ENCODE measurements at regions not wholly inside any gene's neighbourhood (a gene's known extent, or its start where the extent isn't known, plus 50 kb on each side); places are given as distances from the start of the nearest gene placed in this dataset.

- H3K36me3 ChIP-seq (ENCODE audit: control insufficient read depth in 4 of 4, insufficient read depth in 3 of 4, low read depth in 1 of 4, low read length in 3 of 4): no peaks in the 10 kb centered on the region
- no peak overlapping the region for H3K4me3 ChIP-seq (ENCODE audit: low read depth in 1 of 3, low read length in 3 of 3)
- no peak overlapping the region for H3K9ac ChIP-seq (ENCODE audit: low read depth in 1 of 2, low read length in 2 of 2)
- WGBS: 82% methylated on average over 4 of the region's 4 CpGs
- no peak overlapping the region for H3K27ac ChIP-seq (ENCODE audit: low read depth in 1 of 2, low read length in 2 of 2)
- no peak for DNase-seq (ENCODE audit: low spot score)
- TF ChIP-seq ZBTB33 (IDR thresholded peaks at IDR 0.05): no peak
- TF ChIP-seq RAD21 (IDR thresholded peaks at IDR 0.05): no peak
- no peak for TF ChIP-seq SP1 (IDR thresholded peaks at IDR 0.05)
- no peak for TF ChIP-seq EGR1 (IDR thresholded peaks at IDR 0.05; ENCODE audit: low read depth in 2 of 2)
- no peak for TF ChIP-seq CTCF (IDR thresholded peaks at IDR 0.05; ENCODE audit: low read depth, low read length, missing input control)
- no peaks in the 10 kb centered on the region for H3K9me3 ChIP-seq (ENCODE audit: control insufficient read depth in 4 of 4, low read length in 3 of 4)
- no peaks in the 10 kb centered on the region for H3K4me1 ChIP-seq (ENCODE audit: control insufficient read depth in 4 of 4, insufficient read depth in 4 of 4, low read length in 3 of 4)
- H3K27me3 ChIP-seq (ENCODE audit: control insufficient read depth in 4 of 4, insufficient read depth in 4 of 4, low read length in 3 of 4): no peaks in the 10 kb centered on the region
These were observed 101.9 kb upstream of the PIP4K2A start for GRCh38 chr10:22816298-22816653.

- no peak for DNase-seq (ENCODE audit: low spot score)
- Histone ChIP-seq H3K27ac (ENCODE audit: low read depth in 1 of 2, low read length in 2 of 2) (no peak overlapping the region), H3K9me3 (ENCODE audit: control insufficient read depth in 4 of 4, low read length in 3 of 4) (no peaks in the 10 kb centered on the region), H3K27me3 (ENCODE audit: control insufficient read depth in 4 of 4, insufficient read depth in 4 of 4, low read length in 3 of 4) (no peaks in the 10 kb centered on the region), H3K4me3 (ENCODE audit: low read depth in 1 of 3, low read length in 3 of 3) (no peak overlapping the region), H3K4me1 (ENCODE audit: control insufficient read depth in 4 of 4, insufficient read depth in 4 of 4, low read length in 3 of 4) (no peaks in the 10 kb centered on the region), H3K36me3 (ENCODE audit: control insufficient read depth in 4 of 4, insufficient read depth in 3 of 4, low read depth in 1 of 4, low read length in 3 of 4) (no peaks in the 10 kb centered on the region), H3K9ac (ENCODE audit: low read depth in 1 of 2, low read length in 2 of 2) (no peak overlapping the region)
- TF ChIP-seq MAX (IDR thresholded peaks at IDR 0.05): no peak
- no peak for TF ChIP-seq FOXA2 (IDR thresholded peaks at IDR 0.05)
- WGBS: 62% methylated on average over 7 of the region's 7 CpGs
These were observed 96.5 kb upstream of the PIP4K2A start for GRCh38 chr10:22810643-22811465.

- H3K9ac ChIP-seq (ENCODE audit: low read depth in 1 of 2, low read length in 2 of 2): no peak overlapping the region
- DNase-seq (ENCODE audit: low spot score): no peak
- TF ChIP-seq RXRA (IDR thresholded peaks at IDR 0.05) (no peak), TAF1 (conservative IDR thresholded peaks at IDR 0.05) (no peak), JUND (IDR thresholded peaks at IDR 0.05) (no peak), REST (IDR thresholded peaks at IDR 0.05) (no peak), HNF4A (conservative IDR thresholded peaks at IDR 0.05) (no peak)
- H3K36me3 ChIP-seq (ENCODE audit: control insufficient read depth in 4 of 4, insufficient read depth in 3 of 4, low read depth in 1 of 4, low read length in 3 of 4): no peaks in the 10 kb centered on the region
- WGBS: 95% methylated on average over 4 of the region's 4 CpGs
- no peaks in the 10 kb centered on the region for H3K9me3 ChIP-seq (ENCODE audit: control insufficient read depth in 4 of 4, low read length in 3 of 4)
- H3K27ac ChIP-seq (ENCODE audit: low read depth in 1 of 2, low read length in 2 of 2): no peak overlapping the region
- peaks cover 0 to 2% (median 0%) of the 10 kb centered on the region in 4 donors for H3K4me1 ChIP-seq (ENCODE audit: control insufficient read depth in 4 of 4, insufficient read depth in 4 of 4, low read length in 3 of 4)
- no peaks in the 10 kb centered on the region for H3K27me3 ChIP-seq (ENCODE audit: control insufficient read depth in 4 of 4, insufficient read depth in 4 of 4, low read length in 3 of 4)
- H3K4me3 ChIP-seq (ENCODE audit: low read depth in 1 of 3, low read length in 3 of 3): no peak overlapping the region
These were observed 92.9 kb upstream of the PIP4K2A start for GRCh38 chr10:22807238-22807637.
